ENCODE measurements at regions not wholly inside any gene's neighbourhood (a gene's known extent, or its start where the extent isn't known, plus 50 kb on each side); places are given as distances from the start of the nearest gene placed in this dataset.

DNA sequence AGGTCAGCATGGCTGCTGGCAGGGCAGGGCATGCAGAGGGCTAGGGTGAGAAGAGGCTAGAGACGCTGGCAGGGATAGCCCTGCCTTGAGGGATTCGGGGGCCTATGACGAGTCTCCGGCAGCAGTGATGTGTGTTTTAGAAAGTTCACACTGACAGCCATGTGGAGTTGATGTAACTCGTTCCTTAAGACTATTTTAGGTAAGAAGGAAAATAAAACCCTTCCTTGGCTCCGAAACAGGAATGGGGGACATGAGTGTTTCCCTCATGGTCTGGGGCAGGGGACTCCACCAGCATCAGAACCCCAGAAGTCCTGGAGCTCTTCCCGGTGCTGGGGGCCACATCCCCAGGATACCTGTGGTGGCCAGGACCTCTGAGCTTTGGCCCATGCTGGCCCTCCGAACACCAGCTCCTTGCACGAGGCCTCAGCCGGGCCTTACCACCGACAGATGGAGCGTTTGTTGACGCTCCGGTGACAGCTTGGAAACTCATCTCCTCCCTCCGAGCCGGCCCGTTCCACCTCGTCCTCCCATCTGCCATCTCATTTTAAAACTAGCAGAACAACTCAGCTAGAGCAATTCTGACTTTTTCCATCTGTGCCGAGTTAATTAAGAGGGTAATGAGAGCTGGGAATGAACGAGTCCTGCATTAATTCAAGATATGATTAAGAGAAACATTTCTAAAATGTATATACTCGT, 337.7 kb downstream of the CDK5RAP2 start:
- intact Hi-C loops (cut with micrococcal nuclease): no loop called here
- Mint-ChIP-seq H3K4me3 (no peak overlapping the region), H3K9me3 (ENCODE audit: insufficient read depth) (peaks cover 7% of the 10 kb centered on the region), H3K4me1 (no peaks in the 10 kb centered on the region), H3K27ac (no peak overlapping the region), H3K27me3 (peaks cover 3% of the 10 kb centered on the region)
- WGBS (ENCODE audit: insufficient coverage): 92% methylated on average over 15 of the region's 21 CpGs
- Histone ChIP-seq H3K4me2 (replicated peaks; ENCODE audit: low read depth, low read length, poor library complexity, severe bottlenecking) (no peak overlapping the region), H4K20me1 (ENCODE audit: control insufficient read depth, insufficient read depth, low read length, poor library complexity, severe bottlenecking) (no peaks in the 10 kb centered on the region), H3K27ac (ENCODE audit: low read length in 2 of 2) (no peak overlapping the region), H3K4me3 (ENCODE audit: control extremely low read depth in 1 of 5, extremely low read depth in 1 of 5, insufficient read depth in 1 of 5, low read depth in 2 of 5, low read length in 4 of 5) (no peak overlapping the region), H3K9ac (ENCODE audit: low read length) (no peak overlapping the region), H3K27me3 (replicated peaks in 1 of 4; ENCODE audit: control extremely low read depth in 1 of 4, control insufficient read depth in 3 of 4, insufficient read depth in 4 of 4, low read length in 3 of 4) (no peaks in the 10 kb centered on the region), H3K4me1 (ENCODE audit: control insufficient read depth in 2 of 2, insufficient read depth in 2 of 2, low read length in 2 of 2) (no peaks in the 10 kb centered on the region), H2AFZ (ENCODE audit: insufficient read depth, low read depth, low read length, poor library complexity, severe bottlenecking) (no peak overlapping the region), H3K9me3 (ENCODE audit: control extremely low read depth in 1 of 3, control insufficient read depth in 2 of 3, insufficient read depth in 1 of 3, low read length in 2 of 3) (peaks cover 0 to 3% (median 0%) of the 10 kb centered on the region in 3 donors), H3K36me3 (replicated peaks in 1 of 2; ENCODE audit: control extremely low read depth in 1 of 2, control insufficient read depth in 1 of 2, extremely low read depth in 1 of 2, insufficient read depth in 2 of 2, low read length in 1 of 2) (no peaks in the 10 kb centered on the region), H3K79me2 (ENCODE audit: control insufficient read depth, insufficient read depth, low read length) (no peaks in the 10 kb centered on the region)
- ChIA-PET POLR2A (no interaction called here), CTCF (no interaction called here)
- TF ChIP-seq EZH2 (IDR thresholded peaks at IDR 0.05; ENCODE audit: borderline replicate concordance, insufficient read depth, low read depth, low read length, poor library complexity, severe bottlenecking): no peak
- TF ChIP-seq, protein P1, sequence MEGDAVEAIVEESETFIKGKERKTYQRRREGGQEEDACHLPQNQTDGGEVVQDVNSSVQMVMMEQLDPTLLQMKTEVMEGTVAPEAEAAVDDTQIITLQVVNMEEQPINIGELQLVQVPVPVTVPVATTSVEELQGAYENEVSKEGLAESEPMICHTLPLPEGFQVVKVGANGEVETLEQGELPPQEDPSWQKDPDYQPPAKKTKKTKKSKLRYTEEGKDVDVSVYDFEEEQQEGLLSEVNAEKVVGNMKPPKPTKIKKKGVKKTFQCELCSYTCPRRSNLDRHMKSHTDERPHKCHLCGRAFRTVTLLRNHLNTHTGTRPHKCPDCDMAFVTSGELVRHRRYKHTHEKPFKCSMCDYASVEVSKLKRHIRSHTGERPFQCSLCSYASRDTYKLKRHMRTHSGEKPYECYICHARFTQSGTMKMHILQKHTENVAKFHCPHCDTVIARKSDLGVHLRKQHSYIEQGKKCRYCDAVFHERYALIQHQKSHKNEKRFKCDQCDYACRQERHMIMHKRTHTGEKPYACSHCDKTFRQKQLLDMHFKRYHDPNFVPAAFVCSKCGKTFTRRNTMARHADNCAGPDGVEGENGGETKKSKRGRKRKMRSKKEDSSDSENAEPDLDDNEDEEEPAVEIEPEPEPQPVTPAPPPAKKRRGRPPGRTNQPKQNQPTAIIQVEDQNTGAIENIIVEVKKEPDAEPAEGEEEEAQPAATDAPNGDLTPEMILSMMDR (IDR thresholded peaks at IDR 0.05): no peak
- DNase-seq: no peak
- no peak for ATAC-seq (ENCODE audit: low read depth)

DNA sequence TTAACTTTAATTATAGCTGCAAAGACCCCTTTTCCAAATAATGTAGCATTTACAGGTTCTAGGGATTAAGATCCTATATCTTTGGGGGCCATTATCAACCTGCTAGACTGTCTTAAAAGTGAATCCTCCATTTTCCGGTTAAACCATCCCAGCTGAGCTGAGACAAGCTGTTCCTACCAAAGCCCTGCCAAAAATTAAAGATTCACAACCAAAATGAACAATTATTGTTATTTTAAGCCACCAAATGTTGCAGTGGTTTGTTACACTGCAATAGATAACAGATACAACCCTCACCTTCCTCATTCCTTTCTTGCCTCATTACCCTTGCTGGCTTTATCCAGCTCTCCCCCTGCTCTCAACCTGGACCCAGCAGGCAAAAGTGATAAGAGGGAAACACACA, 343.4 kb downstream of the CDK5RAP2 start:
- no peak overlapping the region for H3K27ac Mint-ChIP-seq
- H3K4me3 Mint-ChIP-seq: no peak overlapping the region
- Histone ChIP-seq H3K27ac (ENCODE audit: low read length in 2 of 2) (no peak overlapping the region), H3K4me2 (replicated peaks; ENCODE audit: low read depth, low read length, poor library complexity, severe bottlenecking) (no peak overlapping the region), H3K4me1 (ENCODE audit: control insufficient read depth in 2 of 2, insufficient read depth in 2 of 2, low read length in 2 of 2) (no peaks in the 10 kb centered on the region), H3K9me3 (ENCODE audit: control extremely low read depth in 1 of 3, control insufficient read depth in 2 of 3, insufficient read depth in 1 of 3, low read length in 2 of 3) (peaks cover 0 to 2% (median 0%) of the 10 kb centered on the region in 3 donors), H2AFZ (ENCODE audit: insufficient read depth, low read depth, low read length, poor library complexity, severe bottlenecking) (no peak overlapping the region), H3K79me2 (ENCODE audit: control insufficient read depth, insufficient read depth, low read length) (no peaks in the 10 kb centered on the region), H3K36me3 (replicated peaks in 1 of 2; ENCODE audit: control extremely low read depth in 1 of 2, control insufficient read depth in 1 of 2, extremely low read depth in 1 of 2, insufficient read depth in 2 of 2, low read length in 1 of 2) (no peaks in the 10 kb centered on the region), H4K20me1 (ENCODE audit: control insufficient read depth, insufficient read depth, low read length, poor library complexity, severe bottlenecking) (no peaks in the 10 kb centered on the region), H3K4me3 (ENCODE audit: control extremely low read depth in 1 of 5, extremely low read depth in 1 of 5, insufficient read depth in 1 of 5, low read depth in 2 of 5, low read length in 4 of 5) (no peak overlapping the region), H3K27me3 (replicated peaks in 1 of 4; ENCODE audit: control extremely low read depth in 1 of 4, control insufficient read depth in 3 of 4, insufficient read depth in 4 of 4, low read length in 3 of 4) (no peaks in the 10 kb centered on the region), H3K9ac (ENCODE audit: low read length) (no peak overlapping the region)
- peaks cover 9% of the 10 kb centered on the region for H3K27me3 Mint-ChIP-seq
- WGBS (ENCODE audit: insufficient coverage): no CpG with 5 or more reads among the region's 1 CpG
- no peak for TF ChIP-seq EZH2 (IDR thresholded peaks at IDR 0.05; ENCODE audit: borderline replicate concordance, insufficient read depth, low read depth, low read length, poor library complexity, severe bottlenecking)
- TF ChIP-seq, protein P1 (IDR thresholded peaks at IDR 0.05): no peak
- no peaks in the 10 kb centered on the region for H3K4me1 Mint-ChIP-seq
- ChIA-PET CTCF (no interaction called here), POLR2A (no interaction called here)
- H3K9me3 Mint-ChIP-seq (ENCODE audit: insufficient read depth): no peaks in the 10 kb centered on the region
- DNase-seq (no peak), ATAC-seq (ENCODE audit: low read depth) (no peak)
- intact Hi-C loops (cut with micrococcal nuclease): no loop called here
